Left ventricle myocardium superior (tissue), 1 donor: ENCODE measurements at regions not wholly inside any gene's neighbourhood (a gene's known extent, or its start where the extent isn't known, plus 50 kb on each side); places are given as distances from the start of the nearest gene placed in this dataset.
A peak's percentile ranks its signal among the peaks of the same experiment; 100 is the strongest.

Experiments used
- ATAC-seq: fragments of 200-7000 bp; cut with Tn5 transposase; one replicate; pipeline ENCODE4 v1.9.1; 2020; ENCODE audit warnings: mild to moderate bottlenecking, moderate library complexity
- DNase-seq: peaks from one replicate; pipeline ENCODE4 v3.0.0-alpha.2; 2020
- intact Hi-C: fragments of 100-400 bp; cut with micrococcal nuclease; formaldehyde crosslinking; loops from one replicate; pipeline ENCODE4 v1.11.0; 2022
- donor health status: DM: no; HTN: yes; CAD: no; lungs with severe emphysema.

GRCh38 chr20:20847814-20848213 lies 135.4 kb upstream of the RALGAPA2 start:
- intact Hi-C loops = no loop called here
- ATAC-seq (no peak), DNase-seq (no peak)

GRCh38 chr20:20843982-20844381 lies 131.5 kb upstream of the RALGAPA2 start:
- DNase-seq (no peak), ATAC-seq (no peak)
- intact Hi-C loops = no loop called here

- no peak for DNase-seq
- no peak for ATAC-seq
- intact Hi-C loops = no loop called here
Measured at GRCh38 chr20:20839771-20840170, 127.3 kb upstream of the RALGAPA2 start.

GRCh38 chr20:20837574-20838021 lies 125.2 kb upstream of the RALGAPA2 start:
- DNase-seq (peak; percentile 63), ATAC-seq (peak; percentile 50)
- intact Hi-C loops = no loop called here

GRCh38 chr20:20836836-20837235 lies 124.4 kb upstream of the RALGAPA2 start:
- ATAC-seq (no peak), DNase-seq (no peak)
- intact Hi-C loops = no loop called here

GRCh38 chr20:20835897-20836296 lies 123.5 kb upstream of the RALGAPA2 start:
- intact Hi-C loops = no loop called here
- ATAC-seq (no peak), DNase-seq (no peak)

- DNase-seq (no peak), ATAC-seq (no peak)
- intact Hi-C loops = no loop called here
Measured at GRCh38 chr20:20834008-20834407, 121.6 kb upstream of the RALGAPA2 start.

- intact Hi-C loops = no loop called here
- ATAC-seq = no peak
- DNase-seq = no peak
Measured at GRCh38 chr20:20832715-20833114, 120.3 kb upstream of the RALGAPA2 start.

DNA sequence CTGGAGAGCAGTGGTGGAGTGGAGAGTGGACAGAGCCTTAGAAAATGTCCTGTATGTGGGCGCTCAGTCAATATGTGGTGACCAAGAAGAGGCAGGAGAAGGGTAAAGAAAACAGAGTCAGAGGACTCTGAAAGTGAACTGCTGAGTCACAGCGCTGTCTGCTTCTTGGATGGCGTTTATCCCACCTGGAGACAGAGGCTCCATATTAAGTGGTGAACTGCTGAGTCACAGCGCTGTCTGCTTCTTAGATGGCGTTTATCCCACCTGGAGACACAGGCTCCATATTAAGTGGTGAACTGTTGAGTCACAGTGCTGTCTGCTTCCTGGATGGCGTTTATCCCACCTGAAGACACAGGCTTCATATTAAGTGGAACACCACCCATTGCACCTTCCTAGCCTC lies 119.3 kb upstream of the RALGAPA2 start:
- intact Hi-C loops = no loop called here
- ATAC-seq (no peak), DNase-seq (no peak)

- intact Hi-C loops = no loop called here
- DNase-seq (no peak), ATAC-seq (no peak)
Measured at GRCh38 chr20:20829681-20830080, 117.2 kb upstream of the RALGAPA2 start.

DNA sequence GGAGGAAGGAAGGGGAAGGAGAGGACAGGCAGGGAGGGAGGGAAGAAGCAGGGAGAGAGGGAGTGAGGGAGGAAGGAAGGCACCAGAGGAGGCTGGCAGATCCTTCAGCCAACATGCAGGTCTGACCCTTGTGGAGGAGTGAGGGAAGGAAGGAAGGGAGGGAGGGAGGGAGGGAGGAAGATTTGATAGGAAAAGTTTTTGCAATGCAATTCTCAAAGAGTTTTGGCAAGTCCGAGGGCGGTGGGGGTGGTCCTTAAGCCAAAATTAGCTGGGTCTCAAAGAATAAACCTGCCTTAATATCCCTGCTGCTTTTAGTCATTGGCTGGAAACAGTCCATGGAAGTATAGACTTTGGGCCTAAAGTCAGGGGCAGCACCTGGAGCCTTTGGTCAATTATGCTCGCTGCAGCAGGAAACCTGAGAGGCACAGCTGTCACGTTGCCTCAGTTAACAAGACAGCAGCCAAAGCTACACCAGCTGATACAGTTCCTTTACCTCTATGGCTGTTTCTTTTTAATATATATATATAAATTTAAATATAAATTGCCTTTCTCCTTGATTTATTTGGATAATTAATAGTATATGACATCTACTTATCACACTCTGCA lies 115.7 kb upstream of the RALGAPA2 start:
- no peak for DNase-seq
- intact Hi-C loops = no loop called here
- no peak for ATAC-seq

GRCh38 chr20:20824924-20825584 lies 112.6 kb upstream of the RALGAPA2 start:
- peak; percentile 59 for DNase-seq
- intact Hi-C loops = loop anchor here (1.0 kb wide), 1 partner anchor 160 kb away; no protein-coding TSS in a partner anchor
- peak; percentile 66 for ATAC-seq

- ATAC-seq = peak; percentile 21
- intact Hi-C loops = no loop called here
- no peak for DNase-seq
Measured at GRCh38 chr20:20823476-20823881, 111.0 kb upstream of the RALGAPA2 start.

- ATAC-seq (no peak), DNase-seq (no peak)
- intact Hi-C loops = no loop called here
Measured at GRCh38 chr20:20821484-20822260, 109.2 kb upstream of the RALGAPA2 start.

DNA sequence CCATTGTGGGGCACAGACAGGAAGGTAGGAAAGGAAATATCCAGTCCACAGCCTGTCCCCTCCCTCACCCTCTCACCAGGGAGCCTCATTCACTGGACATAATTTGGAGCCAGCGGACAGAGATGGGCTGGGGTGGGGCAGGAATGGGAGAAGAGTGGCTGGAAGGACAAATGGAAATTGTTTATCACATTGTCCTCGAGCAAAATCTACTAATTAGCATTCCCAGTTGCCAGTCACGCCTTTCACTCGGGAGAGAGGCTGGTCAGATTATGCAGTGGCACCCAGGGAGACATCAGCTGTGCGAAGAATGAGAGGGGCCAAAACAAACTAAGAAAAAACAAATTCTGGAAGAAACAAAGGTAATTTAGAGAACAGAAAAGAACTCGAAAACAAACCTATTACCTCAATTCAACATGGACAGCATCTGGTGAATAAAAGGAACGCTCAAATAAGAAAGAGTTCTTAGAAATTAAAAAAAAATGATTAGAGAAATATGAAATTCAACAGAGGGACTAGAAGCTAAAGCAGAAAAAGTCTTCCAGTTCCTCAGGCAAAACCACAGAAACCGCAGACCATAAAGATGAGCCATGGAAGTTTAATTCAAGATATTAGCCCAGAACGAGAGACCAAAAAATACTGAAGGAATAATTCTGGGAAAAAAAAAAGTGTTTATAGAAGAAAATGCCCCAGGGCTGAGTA lies 108.5 kb upstream of the RALGAPA2 start:
- no peak for DNase-seq
- intact Hi-C loops = no loop called here
- no peak for ATAC-seq

GRCh38 chr20:20820104-20820503 lies 107.7 kb upstream of the RALGAPA2 start:
- ATAC-seq = peak; percentile 27

DNA sequence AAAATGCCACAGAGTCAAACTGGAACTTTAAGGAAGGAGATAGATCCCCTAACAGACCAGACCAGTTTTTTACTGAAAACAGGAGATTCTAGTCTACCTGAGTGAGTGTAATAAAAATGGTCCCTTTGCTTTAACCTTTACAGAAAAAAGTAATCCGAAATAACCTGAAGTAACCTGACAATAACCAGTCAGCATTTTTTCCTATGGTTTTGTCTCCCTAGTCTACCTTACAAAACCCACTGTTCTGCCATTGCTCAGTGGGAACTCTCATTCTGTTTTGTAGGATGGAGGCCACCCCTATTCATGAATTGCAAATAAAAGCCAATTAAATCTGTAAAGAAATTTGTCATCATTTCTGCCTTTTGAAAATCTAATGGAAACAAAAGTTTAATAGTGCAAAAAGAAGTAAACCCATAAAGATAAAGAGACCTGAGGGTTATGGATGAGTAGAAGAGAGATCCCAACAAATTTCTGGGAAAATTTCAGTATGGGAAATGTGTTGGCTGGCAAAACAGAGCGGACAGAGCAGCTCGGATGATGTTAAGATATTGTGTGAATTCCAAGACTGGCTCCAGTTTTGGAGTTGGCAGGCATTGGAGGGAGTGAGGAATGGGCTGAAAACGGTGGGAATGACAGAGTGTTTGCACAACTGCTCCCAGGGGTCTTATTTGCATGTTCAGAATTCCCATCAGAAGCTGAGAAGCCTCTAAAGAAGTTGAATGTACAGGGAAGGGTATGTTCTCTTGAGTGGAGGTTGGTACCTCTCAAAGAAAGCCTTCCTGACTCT lies 104.7 kb upstream of the RALGAPA2 start:
- DNase-seq (no peak), ATAC-seq (no peak)
- intact Hi-C loops = no loop called here

More at GRCh38 chr20:20820104-20820503, 107.7 kb upstream of the RALGAPA2 start:
- no peak for DNase-seq
- intact Hi-C loops = no loop called here

DNA sequence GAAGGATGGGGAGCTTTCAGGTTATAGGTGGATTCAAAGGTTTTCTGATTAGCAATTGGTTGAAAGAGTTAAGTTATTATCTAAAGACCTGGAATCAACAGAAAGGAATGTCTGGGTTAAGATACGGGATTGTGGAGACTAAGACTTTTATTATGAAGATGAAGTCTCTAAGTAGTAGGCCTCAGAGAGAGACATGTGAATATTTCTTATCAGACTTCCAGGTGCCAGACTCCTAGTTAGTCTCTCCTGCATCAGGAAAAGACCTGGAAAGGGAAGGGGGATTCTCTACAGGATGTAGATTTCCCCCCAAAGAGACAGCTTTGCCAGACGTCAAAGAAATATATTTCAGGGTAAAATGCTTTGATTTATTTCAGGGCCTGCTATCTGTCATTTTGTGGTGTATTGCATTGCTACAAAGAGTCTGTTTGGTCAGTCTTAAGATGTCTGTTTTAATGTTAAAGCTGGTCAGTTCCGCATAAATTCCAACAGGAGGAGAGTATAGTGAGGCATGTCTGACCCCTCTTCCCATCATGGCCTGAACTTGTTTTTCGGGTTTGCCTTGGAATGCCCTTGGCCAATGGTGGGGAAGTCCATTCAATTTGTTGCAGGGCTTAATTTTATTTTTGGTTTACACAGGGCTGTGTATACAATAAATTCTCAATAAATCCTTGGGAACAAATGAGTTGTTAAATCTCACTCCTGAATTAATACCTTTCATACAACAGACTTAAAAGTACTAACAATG lies 103.4 kb upstream of the RALGAPA2 start:
- intact Hi-C loops = no loop called here
- DNase-seq = no peak
- ATAC-seq = no peak
